GM18526 (cell line): ENCODE measurements at regions not wholly inside any gene's neighbourhood (a gene's known extent, or its start where the extent isn't known, plus 50 kb on each side); places are given as distances from the start of the nearest gene placed in this dataset.

Experiments used
- POLR2A ChIP-seq: IDR thresholded peaks from 3 replicates; pipeline ENCODE4 v1.6.1; 2011; ENCODE audit not compliant: insufficient read length; ENCODE audit errors: extremely low read depth

GRCh38 chr1:181327796-181328195, 155.5 kb upstream of the CACNA1E start:
- no peak for TF ChIP-seq POLR2A

- no peak for TF ChIP-seq POLR2A
These were observed 148.6 kb upstream of the CACNA1E start for GRCh38 chr1:181334724-181335123.

GRCh38 chr1:181335631-181336030, 147.7 kb upstream of the CACNA1E start:
- TF ChIP-seq POLR2A, result no peak

- TF ChIP-seq POLR2A, result no peak
These were observed 142.2 kb upstream of the CACNA1E start for GRCh38 chr1:181341026-181341632.

- TF ChIP-seq POLR2A, result no peak
These were observed 139.2 kb upstream of the CACNA1E start for GRCh38 chr1:181344091-181344490.

- TF ChIP-seq POLR2A, result no peak
These were observed 138.2 kb upstream of the CACNA1E start for GRCh38 chr1:181345146-181345545.

- TF ChIP-seq POLR2A, result no peak
These were observed 135.6 kb upstream of the CACNA1E start for GRCh38 chr1:181347495-181348390.

GRCh38 chr1:181349512-181349911, 133.8 kb upstream of the CACNA1E start:
- TF ChIP-seq POLR2A, result no peak

- no peak for TF ChIP-seq POLR2A
These were observed 133.2 kb upstream of the CACNA1E start for GRCh38 chr1:181350131-181350530.

GRCh38 chr1:181351740-181352139, 131.6 kb upstream of the CACNA1E start:
- TF ChIP-seq POLR2A, result no peak

- TF ChIP-seq POLR2A, result no peak
These were observed 130.6 kb upstream of the CACNA1E start for GRCh38 chr1:181352695-181353094.

- no peak for TF ChIP-seq POLR2A
These were observed 129.8 kb upstream of the CACNA1E start for GRCh38 chr1:181353526-181353925.

GRCh38 chr1:181354865-181355264, 128.5 kb upstream of the CACNA1E start:
- no peak for TF ChIP-seq POLR2A

- TF ChIP-seq POLR2A, result no peak
These were observed 126.6 kb upstream of the CACNA1E start for GRCh38 chr1:181356505-181357340.

- no peak for TF ChIP-seq POLR2A
These were observed 124.3 kb upstream of the CACNA1E start for GRCh38 chr1:181359012-181359411.

- TF ChIP-seq POLR2A, result no peak
These were observed 118.5 kb upstream of the CACNA1E start for GRCh38 chr1:181364801-181365200.
